HepG2 (cell line): ENCODE measurements at regions not wholly inside any gene's neighbourhood (a gene's known extent, or its start where the extent isn't known, plus 50 kb on each side); places are given as distances from the start of the nearest gene placed in this dataset.

Source experiments
- ATAC-seq: fragments of 200-7000 bp; cut with Tn5 transposase; 3 replicates; pipeline ENCODE4 v1.9.1; 2020; ENCODE audit warnings: mild to moderate bottlenecking, moderate library complexity
- BruUV-seq: library from RNA; stranded (reverse); fragments of 400-500 nt; replicated peaks from 2 replicates; lab custom pipeline; 2021; lab: Mats Ljungman, UMichigan
- CTCF ChIA-PET: fragments of 300-600 bp; formaldehyde crosslinking; extraction: SDS; loops from one replicate; lab custom pipeline; 2021; ENCODE audit warnings: low total read pairs, inconsistent platforms, low intra/inter-chr PET ratio; lab: Yijun Ruan, JAX
- POLR2A ChIA-PET: fragments of 350-600 bp; sonication (Branson Sonifier 250); formaldehyde crosslinking; loops from one replicate; lab custom pipeline; 2020; ENCODE audit warnings: antibody characterized with exemption, inconsistent platforms; lab: Yijun Ruan, JAX
- DNase-seq: peaks from one replicate; pipeline ENCODE4 v3.0.0-alpha.2; 2015; ENCODE audit warnings: low spot score
- FAIRE-seq: peaks from 3 replicates; lab custom pipeline; 2011; peaks lifted over from hg19 to GRCh38; lab: Jason Lieb, UNC
- H2AFZ ChIP-seq: one replicate; pipeline ENCODE4 v1.6.1; 2011; ENCODE audit warnings: low read length, inconsistent platforms
- H3K27ac ChIP-seq: fragments of 300-600 bp; 3 replicates; pipeline ENCODE4 v1.8.0; 2011; ENCODE audit warnings: mixed run types, mild to moderate bottlenecking, mixed read lengths, low read length, inconsistent platforms; ENCODE audit not compliant: insufficient read depth; ENCODE audit errors: extremely low read length
- H3K27me3 ChIP-seq, 2 experiments: fragments of 200-600 bp in 1 of 2; 2 replicates in 1 of 2; 3 replicates in 1 of 2; pipeline versions ENCODE4 v1.6.0 to v1.8.0; 2011; ENCODE audit warnings: low read length in 2 of 2, mild to moderate bottlenecking in 2 of 2, moderate library complexity in 2 of 2, inconsistent platforms in 1 of 2; ENCODE audit not compliant: insufficient read depth in 2 of 2, control insufficient read depth in 1 of 2
- H3K36me3 ChIP-seq, 2 experiments: fragments of 200-600 bp in 1 of 2; replicated peaks in 1 of 2; 2 replicates in 1 of 2; 3 replicates in 1 of 2; pipeline versions ENCODE4 v1.5.1 to v1.8.0; 2011; ENCODE audit warnings: low read length in 2 of 2, inconsistent platforms in 1 of 2; ENCODE audit not compliant: insufficient read depth in 2 of 2, control insufficient read depth in 1 of 2
- H3K4me1 ChIP-seq: 2 replicates; pipeline ENCODE4 v1.5.1; 2012; ENCODE audit warnings: low read length, inconsistent platforms; ENCODE audit not compliant: insufficient read depth
- H3K4me2 ChIP-seq: 2 replicates; pipeline ENCODE4 v1.6.0; 2011; ENCODE audit warnings: low read depth, low read length, inconsistent platforms
- H3K4me3 ChIP-seq, 3 experiments: fragments of 200-600 bp in 1 of 3; sonication (generic), shearing (Covaris generic) in 1 of 3; replicated peaks in 1 of 3; 2 replicates each; pipeline ENCODE4 v1.5.1; 2011 to 2016; ENCODE audit warnings: low read length in 3 of 3, inconsistent platforms in 2 of 3, low read depth in 2 of 3, mild to moderate bottlenecking in 2 of 3, control low read depth in 1 of 3, mixed read lengths in 1 of 3; ENCODE audit not compliant: insufficient read depth in 1 of 3
- H3K79me2 ChIP-seq: one replicate; pipeline ENCODE4 v1.6.1; 2011; ENCODE audit warnings: low read length, inconsistent platforms; ENCODE audit not compliant: insufficient read depth
- H3K9ac ChIP-seq: 2 replicates; pipeline ENCODE4 v1.6.0; 2011; ENCODE audit warnings: mild to moderate bottlenecking, low read depth, low read length, inconsistent platforms; ENCODE audit not compliant: insufficient read depth
- H3K9me3 ChIP-seq: 2 replicates; pipeline ENCODE4 v1.5.1; 2012; ENCODE audit warnings: mild to moderate bottlenecking, low read length
- H4K20me1 ChIP-seq: 2 replicates; pipeline ENCODE4 v1.6.0; 2011; ENCODE audit warnings: inconsistent platforms, mild to moderate bottlenecking, low read length, moderate library complexity; ENCODE audit not compliant: insufficient read depth
- ARNT ChIP-seq: fragments of 450-650 bp; IDR thresholded peaks from 2 replicates; pipeline ENCODE4 v1.6.1; 2017
- BRF2 ChIP-seq: sonication (generic); formaldehyde crosslinking; IDR thresholded peaks from 2 replicates; pipeline ENCODE4 v1.8.1; 2022; ENCODE audit warnings: mild to moderate bottlenecking, missing genetic modification reagents
- HNRNPK ChIP-seq: fragments of 200-400 bp; formaldehyde crosslinking; IDR thresholded peaks from 2 replicates; pipeline ENCODE4 v1.6.1; 2018; ENCODE audit warnings: low read length, low read depth, moderate library complexity, mild to moderate bottlenecking; ENCODE audit not compliant: poor library complexity, severe bottlenecking
- MLX ChIP-seq: IDR thresholded peaks from 2 replicates; pipeline ENCODE4 v1.6.1; 2016
- RORA ChIP-seq: sonication (generic); formaldehyde crosslinking; IDR thresholded peaks from 2 replicates; pipeline ENCODE4 v1.5.0; 2020; ENCODE audit warnings: mild to moderate bottlenecking, missing genetic modification reagents, moderate library complexity
- SNAPC2 ChIP-seq: sonication (generic); formaldehyde crosslinking; IDR thresholded peaks from 2 replicates; pipeline ENCODE4 v1.8.1; 2022; ENCODE audit warnings: mild to moderate bottlenecking, missing genetic modification reagents
- TBX3 ChIP-seq: fragments of 450-650 bp; IDR thresholded peaks from 2 replicates; pipeline ENCODE4 v1.6.1; 2017; ENCODE audit warnings: antibody characterized with exemption, mild to moderate bottlenecking, inconsistent platforms, borderline replicate concordance
- XBP1 ChIP-seq: sonication (generic); formaldehyde crosslinking; IDR thresholded peaks from 2 replicates; pipeline ENCODE4 v1.5.0; 2020; ENCODE audit warnings: missing genetic modification reagents
- ZBTB1 ChIP-seq: sonication (generic); formaldehyde crosslinking; IDR thresholded peaks from 2 replicates; pipeline ENCODE4 v1.4.0; 2020; ENCODE audit warnings: missing genetic modification reagents, borderline replicate concordance
- ZNF501 ChIP-seq: sonication (generic); formaldehyde crosslinking; IDR thresholded peaks from 2 replicates; pipeline ENCODE4 v1.5.1; 2020; ENCODE audit warnings: mild to moderate bottlenecking, moderate library complexity, missing genetic modification reagents
- ZNF546 ChIP-seq: sonication (generic); formaldehyde crosslinking; conservative IDR thresholded peaks from 2 replicates; pipeline ENCODE4 v1.8.1; 2023; ENCODE audit warnings: mild to moderate bottlenecking, missing genetic modification reagents
- ZNF549 ChIP-seq: sonication (generic); formaldehyde crosslinking; IDR thresholded peaks from 2 replicates; pipeline ENCODE4 v1.5.0; 2020; ENCODE audit warnings: missing genetic modification reagents
- ZNF710 ChIP-seq: sonication (generic); formaldehyde crosslinking; IDR thresholded peaks from 2 replicates; pipeline ENCODE4 v1.5.0; 2020; ENCODE audit warnings: mild to moderate bottlenecking, missing genetic modification reagents, borderline replicate concordance
- ZSCAN29 ChIP-seq: sonication (generic); formaldehyde crosslinking; conservative IDR thresholded peaks from 2 replicates; pipeline ENCODE4 v1.4.0; 2020; ENCODE audit warnings: mild to moderate bottlenecking, missing genetic modification reagents
- WGBS: methylation state at CpG from one replicate; pipeline ENCODE4 v1.1.6; 2017; ENCODE audit warnings: low lambda C conversion rate; 5-methylcytosine and 5-hydroxymethylcytosine counted together
- in situ Hi-C: cut with HindIII; loops from 2 replicates; pipeline ENCODE4 v1.10.0; 2017; ENCODE audit warnings: low pct_unique_long_range_greater_than_20kb; ENCODE audit not compliant: extremely low pct_ligation_motif_present
- intact Hi-C: fragments of 100-400 bp; cut with micrococcal nuclease; formaldehyde crosslinking; loops from one replicate; pipeline ENCODE4 v1.10.0; 2022; ENCODE audit not compliant: unreplicated experiment

- no peak for TF ChIP-seq ZNF710 (CRISPR knock-in tag)
- no peak for TF ChIP-seq MLX
- TF ChIP-seq XBP1, result no peak
- no peak for TF ChIP-seq BRF2
- TF ChIP-seq ARNT, result no peak
- no peak for TF ChIP-seq ZNF549
- no peak for TF ChIP-seq ZSCAN29 (CRISPR knock-in tag)
- no peak for TF ChIP-seq ZBTB1 (CRISPR knock-in tag)
- no peak for TF ChIP-seq SNAPC2 (CRISPR knock-in tag)
- TF ChIP-seq ZNF501 (CRISPR knock-in tag), result no peak
- no peak for TF ChIP-seq RORA (CRISPR knock-in tag)
- TF ChIP-seq TBX3, result no peak
Measured at GRCh38 chr2:187962538-187962937, 329.1 kb upstream of the GULP1 start (continued).

GRCh38 chr2:187964746-187965145, 326.9 kb upstream of the GULP1 start:
- Histone ChIP-seq H3K36me3 (no peaks in the 10 kb centered on the region), H3K27ac (no peak overlapping the region), H3K9me3 (no peaks in the 10 kb centered on the region), H3K4me3 (no peak overlapping the region), H3K4me2 (no peak overlapping the region), H3K27me3 (no peaks in the 10 kb centered on the region), H3K79me2 (no peaks in the 10 kb centered on the region), H2AFZ (no peak overlapping the region), H3K4me1 (no peaks in the 10 kb centered on the region), H3K9ac (no peak overlapping the region), H4K20me1 (no peaks in the 10 kb centered on the region)
- BruUV-seq, result no TSS peak
- in situ Hi-C loops, result no loop called here
- intact Hi-C loops, result no loop called here
- no peak for DNase-seq
- 0% methylated on average over 2 of the region's 2 CpGs for WGBS
- TF ChIP-seq ZNF546 (CRISPR knock-in tag), result no peak
- peak; percentile 1 for TF ChIP-seq HNRNPK
- ATAC-seq, result no peak
- FAIRE-seq, result no peak
- ChIA-PET CTCF (no interaction called here), POLR2A (no interaction called here)
